ENCODE measurements at regions not wholly inside any gene's neighbourhood (a gene's known extent, or its start where the extent isn't known, plus 50 kb on each side); places are given as distances from the start of the nearest gene placed in this dataset.

GRCh38 chr2:106572541-106573450 is 85.6 kb downstream of the CD8B2 start:
- no peaks in the 10 kb centered on the region for H3K9me3 Mint-ChIP-seq
- H3K36me3 Mint-ChIP-seq: no peaks in the 10 kb centered on the region
- H3K4me1 Mint-ChIP-seq (ENCODE audit: low read depth in 2 of 2): no peaks in the 10 kb centered on the region
- H3K27me3 Mint-ChIP-seq: peaks cover 23 to 36% of the 10 kb centered on the region in 2 donors
- no peak for ATAC-seq
- H3K4me3 Mint-ChIP-seq: no peak overlapping the region
- DNase-seq (ENCODE audit: low spot score): no peak
- no peak overlapping the region for H3K27ac Mint-ChIP-seq

GRCh38 chr2:106573773-106574172 is 86.6 kb downstream of the CD8B2 start:
- Mint-ChIP-seq H3K27me3 (peaks cover 23 to 36% of the 10 kb centered on the region in 2 donors), H3K4me3 (no peak overlapping the region), H3K27ac (no peak overlapping the region), H3K4me1 (ENCODE audit: low read depth in 2 of 2) (no peaks in the 10 kb centered on the region), H3K9me3 (no peaks in the 10 kb centered on the region), H3K36me3 (no peaks in the 10 kb centered on the region)
- DNase-seq (ENCODE audit: low spot score): no peak
- no peak for ATAC-seq

GRCh38 chr2:106575955-106576354 is 88.8 kb downstream of the CD8B2 start:
- ATAC-seq: no peak
- Mint-ChIP-seq H3K4me3 (no peak overlapping the region), H3K36me3 (no peaks in the 10 kb centered on the region), H3K27ac (no peak overlapping the region), H3K4me1 (ENCODE audit: low read depth in 2 of 2) (no peaks in the 10 kb centered on the region), H3K27me3 (peaks cover 25 to 45% of the 10 kb centered on the region in 2 donors), H3K9me3 (no peaks in the 10 kb centered on the region)
- DNase-seq (ENCODE audit: low spot score): no peak

- ATAC-seq (no peak), DNase-seq (ENCODE audit: low spot score) (no peak)
- peaks cover 4 to 7% of the 10 kb centered on the region in 2 donors for H3K4me1 Mint-ChIP-seq (ENCODE audit: low read depth in 2 of 2)
- H3K27me3 Mint-ChIP-seq: peaks cover 22 to 46% of the 10 kb centered on the region in 2 donors
- no peak overlapping the region for H3K27ac Mint-ChIP-seq
- no peaks in the 10 kb centered on the region for H3K36me3 Mint-ChIP-seq
- H3K4me3 Mint-ChIP-seq: no peak overlapping the region
- H3K9me3 Mint-ChIP-seq: no peaks in the 10 kb centered on the region
Measured at GRCh38 chr2:106577255-106577651, 90.1 kb downstream of the CD8B2 start.

GRCh38 chr2:106579750-106580197 is 92.6 kb downstream of the CD8B2 start:
- no peak overlapping the region for H3K4me3 Mint-ChIP-seq
- no peak overlapping the region for H3K27ac Mint-ChIP-seq
- no peaks in the 10 kb centered on the region for H3K9me3 Mint-ChIP-seq
- H3K36me3 Mint-ChIP-seq: no peaks in the 10 kb centered on the region
- ATAC-seq (no peak), DNase-seq (ENCODE audit: low spot score) (no peak)
- H3K4me1 Mint-ChIP-seq (ENCODE audit: low read depth in 2 of 2): peaks cover 9 to 12% of the 10 kb centered on the region in 2 donors
- H3K27me3 Mint-ChIP-seq: peaks cover 27 to 46% of the 10 kb centered on the region in 2 donors

- H3K9me3 Mint-ChIP-seq: no peaks in the 10 kb centered on the region
Measured at GRCh38 chr2:106580241-106580640, 93.1 kb downstream of the CD8B2 start.

GRCh38 chr2:106581328-106581727 is 94.2 kb downstream of the CD8B2 start:
- Mint-ChIP-seq H3K27ac (no peak overlapping the region), H3K4me3 (peak overlapping the region; percentile 65), H3K9me3 (no peaks in the 10 kb centered on the region), H3K4me1 (ENCODE audit: low read depth in 2 of 2) (peaks cover 9 to 12% of the 10 kb centered on the region in 2 donors), H3K36me3 (no peaks in the 10 kb centered on the region), H3K27me3 (peaks cover 29 to 46% of the 10 kb centered on the region in 2 donors)
- no peak for ATAC-seq
- no peak for DNase-seq (ENCODE audit: low spot score)

More at GRCh38 chr2:106580241-106580640, 93.1 kb downstream of the CD8B2 start:
- H3K27ac Mint-ChIP-seq: no peak overlapping the region
- H3K27me3 Mint-ChIP-seq: peaks cover 27 to 46% of the 10 kb centered on the region in 2 donors
- peaks cover 9 to 12% of the 10 kb centered on the region in 2 donors for H3K4me1 Mint-ChIP-seq (ENCODE audit: low read depth in 2 of 2)
- DNase-seq (ENCODE audit: low spot score) (no peak), ATAC-seq (no peak)
- H3K4me3 Mint-ChIP-seq: no peak overlapping the region
- H3K36me3 Mint-ChIP-seq: no peaks in the 10 kb centered on the region

- Mint-ChIP-seq H3K36me3 (no peaks in the 10 kb centered on the region), H3K27me3 (peaks cover 29 to 45% of the 10 kb centered on the region in 2 donors), H3K9me3 (no peaks in the 10 kb centered on the region), H3K27ac (no peak overlapping the region), H3K4me3 (peak overlapping the region; percentile 65), H3K4me1 (ENCODE audit: low read depth in 2 of 2) (peaks cover 9 to 12% of the 10 kb centered on the region in 2 donors)
- ATAC-seq (no peak), DNase-seq (ENCODE audit: low spot score) (no peak)
Measured at GRCh38 chr2:106581755-106582147, 94.6 kb downstream of the CD8B2 start.

GRCh38 chr2:106582148-106583143 is 95.3 kb downstream of the CD8B2 start:
- H3K4me1 Mint-ChIP-seq (ENCODE audit: low read depth in 2 of 2): peaks cover 9 to 12% of the 10 kb centered on the region in 2 donors
- H3K27me3 Mint-ChIP-seq: peaks cover 34 to 45% of the 10 kb centered on the region in 2 donors
- H3K27ac Mint-ChIP-seq: no peak overlapping the region
- no peaks in the 10 kb centered on the region for H3K36me3 Mint-ChIP-seq
- H3K9me3 Mint-ChIP-seq: no peaks in the 10 kb centered on the region
- DNase-seq (ENCODE audit: low spot score) (peak; percentile 75), ATAC-seq (peak; percentile 76 to 79)
- H3K4me3 Mint-ChIP-seq: peak overlapping the region; percentile 65

- Mint-ChIP-seq H3K4me3 (no peak overlapping the region), H3K27ac (no peak overlapping the region), H3K9me3 (no peaks in the 10 kb centered on the region), H3K27me3 (peaks cover 30 to 32% of the 10 kb centered on the region in 2 donors), H3K36me3 (no peaks in the 10 kb centered on the region), H3K4me1 (ENCODE audit: low read depth in 2 of 2) (peaks cover 9 to 12% of the 10 kb centered on the region in 2 donors)
- DNase-seq (ENCODE audit: low spot score): no peak
- ATAC-seq: peak in 1 of 2 donors; percentile 23
Measured at GRCh38 chr2:106584304-106584954, 97.3 kb downstream of the CD8B2 start.

- Mint-ChIP-seq H3K9me3 (no peaks in the 10 kb centered on the region), H3K27ac (no peak overlapping the region), H3K36me3 (no peaks in the 10 kb centered on the region), H3K4me3 (no peak overlapping the region), H3K4me1 (ENCODE audit: low read depth in 2 of 2) (no peaks in the 10 kb centered on the region), H3K27me3 (peaks cover 15 to 20% of the 10 kb centered on the region in 2 donors)
- ATAC-seq (no peak), DNase-seq (ENCODE audit: low spot score) (no peak)
Measured at GRCh38 chr2:106596844-106597243, 109.7 kb downstream of the CD8B2 start.

GRCh38 chr2:106599540-106599939 is 112.4 kb downstream of the CD8B2 start:
- no peaks in the 10 kb centered on the region for H3K9me3 Mint-ChIP-seq
- peaks cover 18 to 26% of the 10 kb centered on the region in 2 donors for H3K27me3 Mint-ChIP-seq
- no peak overlapping the region for H3K27ac Mint-ChIP-seq
- H3K4me3 Mint-ChIP-seq: no peak overlapping the region
- DNase-seq (ENCODE audit: low spot score) (no peak), ATAC-seq (no peak)
- no peaks in the 10 kb centered on the region for H3K4me1 Mint-ChIP-seq (ENCODE audit: low read depth in 2 of 2)
- H3K36me3 Mint-ChIP-seq: no peaks in the 10 kb centered on the region

GRCh38 chr2:106602042-106602441 is 114.9 kb downstream of the CD8B2 start:
- Mint-ChIP-seq H3K36me3 (no peaks in the 10 kb centered on the region), H3K27me3 (peaks cover 14 to 19% of the 10 kb centered on the region in 2 donors), H3K9me3 (peaks cover 3% of the 10 kb centered on the region), H3K4me1 (ENCODE audit: low read depth in 2 of 2) (no peaks in the 10 kb centered on the region), H3K4me3 (no peak overlapping the region), H3K27ac (no peak overlapping the region)
- ATAC-seq (no peak), DNase-seq (ENCODE audit: low spot score) (no peak)

Measured in natural killer cell treated with Interleukin-12 subunit alpha and Interleukin-12 subunit beta and Interleukin-15 and Interleukin-18, amount 100 ng/mL, for 72 hours (primary cell).